Fibroblast of lung (primary cell): ENCODE measurements at regions not wholly inside any gene's neighbourhood (a gene's known extent, or its start where the extent isn't known, plus 50 kb on each side); places are given as distances from the start of the nearest gene placed in this dataset.

Source experiments
- DNase-seq, 2 donors: peaks; one replicate each; pipeline versions ENCODE4 v3.0.0 to v3.0.0-alpha.2; 2010; ENCODE audit warnings: low read depth in 2 of 2
- H2AFZ ChIP-seq: 2 replicates; pipeline ENCODE4 v1.5.1; 2012; ENCODE audit warnings: low read length, control low read depth, inconsistent platforms
- H3K27ac ChIP-seq: 2 replicates; pipeline ENCODE4 v1.5.1; 2011; ENCODE audit warnings: low read length, control low read depth; ENCODE audit not compliant: insufficient read depth
- H3K27me3 ChIP-seq: 2 replicates; pipeline ENCODE4 v1.5.1; 2011; ENCODE audit warnings: mild to moderate bottlenecking, low read length; ENCODE audit not compliant: control insufficient read depth, insufficient read depth
- H3K36me3 ChIP-seq: 2 replicates; pipeline ENCODE4 v1.5.1; 2011; ENCODE audit warnings: low read length; ENCODE audit not compliant: control insufficient read depth, insufficient read depth
- H3K4me1 ChIP-seq: 2 replicates; pipeline ENCODE4 v1.5.1; 2011; ENCODE audit warnings: low read length; ENCODE audit not compliant: control insufficient read depth, insufficient read depth; ENCODE audit errors: extremely low read depth
- H3K4me2 ChIP-seq: 2 replicates; pipeline ENCODE4 v1.5.1; 2011; ENCODE audit warnings: low read length, control low read depth; ENCODE audit not compliant: insufficient read depth; ENCODE audit errors: extremely low read depth
- H3K4me3 ChIP-seq, 4 experiments: fragments of 200-600 bp in 1 of 4; sonication (generic) in 1 of 4; replicated peaks in 1 of 4; 2 replicates each; pipeline ENCODE4 v1.5.1; 2011 to 2016; ENCODE audit warnings: low read length in 4 of 4, low read depth in 3 of 4, mild to moderate bottlenecking in 3 of 4, control low read depth in 2 of 4, inconsistent platforms in 1 of 4, mixed read lengths in 1 of 4; ENCODE audit not compliant: insufficient read depth in 1 of 4; ENCODE audit errors: control extremely low read depth in 1 of 4
- H3K79me2 ChIP-seq: 2 replicates; pipeline ENCODE4 v1.5.1; 2012; ENCODE audit warnings: mild to moderate bottlenecking, low read length, inconsistent platforms; ENCODE audit not compliant: control insufficient read depth, insufficient read depth
- H3K9ac ChIP-seq: 2 replicates; pipeline ENCODE4 v1.5.1; 2011; ENCODE audit warnings: mild to moderate bottlenecking, low read length, control low read depth; ENCODE audit not compliant: insufficient read depth
- H3K9me3 ChIP-seq: 2 replicates; pipeline ENCODE4 v1.5.1; 2012; ENCODE audit warnings: low read depth, low read length; ENCODE audit not compliant: control insufficient read depth, insufficient read depth
- H4K20me1 ChIP-seq: 2 replicates; pipeline ENCODE4 v1.5.1; 2011; ENCODE audit warnings: low read length; ENCODE audit not compliant: control insufficient read depth, insufficient read depth; ENCODE audit errors: extremely low read depth
- CTCF ChIP-seq, 2 donors: IDR thresholded peaks in 1 of 2; conservative IDR thresholded peaks in 1 of 2; 1 replicate in 1 of 2; 2 replicates in 1 of 2; pipeline ENCODE4 v1.5.1; 2011 to 2012; ENCODE audit warnings: low read length in 2 of 2, control low read depth in 1 of 2, inconsistent platforms in 1 of 2, low read depth in 1 of 2, mild to moderate bottlenecking in 1 of 2
- EZH2 ChIP-seq: IDR thresholded peaks from 2 replicates; pipeline ENCODE4 v1.5.1; 2012; ENCODE audit warnings: low read length, control low read depth, mild to moderate bottlenecking; ENCODE audit errors: missing control alignments

DNA sequence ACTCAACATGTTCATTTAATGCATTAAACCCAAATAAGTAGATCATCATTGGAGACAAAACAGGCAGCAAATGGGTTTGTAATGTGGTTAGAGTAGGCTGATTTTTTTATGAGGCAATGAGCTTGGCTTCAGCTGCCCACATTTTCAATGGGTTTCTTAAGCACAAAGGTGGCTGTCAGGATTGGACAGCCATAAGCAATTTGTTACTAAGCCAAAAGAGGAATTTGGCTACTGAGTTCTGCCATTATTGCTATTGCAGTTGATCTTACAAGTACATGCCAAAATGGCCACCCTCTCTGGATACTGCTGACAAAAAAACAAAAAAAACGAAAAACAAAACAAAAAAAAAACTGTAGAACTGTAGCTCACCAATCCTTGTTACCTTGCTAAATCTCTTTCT is 1348.0 kb upstream of the PIK3C3 start:
- Histone ChIP-seq H4K20me1 (no peaks in the 10 kb centered on the region), H3K27me3 (no peaks in the 10 kb centered on the region), H3K36me3 (no peaks in the 10 kb centered on the region), H3K9me3 (no peaks in the 10 kb centered on the region), H3K27ac (no peak overlapping the region), H3K79me2 (no peaks in the 10 kb centered on the region), H2AFZ (no peak overlapping the region), H3K4me2 (no peak overlapping the region), H3K4me3 (no peak overlapping the region), H3K9ac (no peak overlapping the region), H3K4me1 (no peaks in the 10 kb centered on the region)
- TF ChIP-seq CTCF (conservative IDR thresholded peaks at IDR 0.05 in 1 of 2, IDR thresholded peaks at IDR 0.05 in 1 of 2; ENCODE audit: low read depth in 1 of 2, low read length in 2 of 2), result no peak
- no peak for TF ChIP-seq EZH2
- DNase-seq, result no peak

DNA sequence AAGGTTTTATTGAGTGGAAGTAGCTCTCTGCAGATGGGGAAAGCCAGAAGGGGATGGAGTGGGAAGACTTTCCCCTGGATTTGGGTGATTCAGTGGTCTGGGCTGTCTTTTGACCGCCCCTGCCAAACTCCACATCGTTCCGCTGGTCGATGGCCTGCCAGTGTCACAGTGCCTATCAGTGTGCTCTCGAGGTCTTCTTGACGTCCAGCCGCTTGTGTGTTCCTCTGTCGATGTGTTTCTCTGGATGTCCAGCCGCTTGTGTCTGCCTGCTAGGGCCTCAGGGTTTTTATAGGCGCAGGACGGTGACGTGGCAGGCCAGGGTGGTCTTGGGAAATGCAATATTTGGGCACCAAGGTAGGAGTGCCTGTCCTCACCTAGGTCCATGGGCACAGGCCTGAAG is 1371.4 kb upstream of the PIK3C3 start:
- Histone ChIP-seq H3K27me3 (no peaks in the 10 kb centered on the region), H3K4me2 (no peak overlapping the region), H3K36me3 (no peaks in the 10 kb centered on the region), H3K4me1 (no peaks in the 10 kb centered on the region), H3K79me2 (no peaks in the 10 kb centered on the region), H2AFZ (no peak overlapping the region), H4K20me1 (no peaks in the 10 kb centered on the region), H3K9ac (no peak overlapping the region), H3K9me3 (no peaks in the 10 kb centered on the region), H3K27ac (no peak overlapping the region), H3K4me3 (no peak overlapping the region)
- no peak for DNase-seq
- TF ChIP-seq EZH2 (no peak), CTCF (conservative IDR thresholded peaks at IDR 0.05 in 1 of 2, IDR thresholded peaks at IDR 0.05 in 1 of 2; ENCODE audit: low read depth in 1 of 2, low read length in 2 of 2) (no peak)

GRCh38 chr18:40582105-40582504 is 1372.9 kb upstream of the PIK3C3 start:
- no peaks in the 10 kb centered on the region for H4K20me1 ChIP-seq
- H3K79me2 ChIP-seq, result no peaks in the 10 kb centered on the region
- DNase-seq, result no peak
- H3K36me3 ChIP-seq, result no peaks in the 10 kb centered on the region
- no peak for TF ChIP-seq EZH2
- no peak for TF ChIP-seq CTCF (conservative IDR thresholded peaks at IDR 0.05 in 1 of 2, IDR thresholded peaks at IDR 0.05 in 1 of 2; ENCODE audit: low read depth in 1 of 2, low read length in 2 of 2)
- no peak overlapping the region for H2AFZ ChIP-seq
- no peak overlapping the region for H3K4me3 ChIP-seq
- no peaks in the 10 kb centered on the region for H3K27me3 ChIP-seq
- H3K4me1 ChIP-seq, result no peaks in the 10 kb centered on the region
- no peak overlapping the region for H3K27ac ChIP-seq
- H3K4me2 ChIP-seq, result no peak overlapping the region
- no peaks in the 10 kb centered on the region for H3K9me3 ChIP-seq
- no peak overlapping the region for H3K9ac ChIP-seq
